SK-N-SH (cell line): ENCODE measurements at regions not wholly inside any gene's neighbourhood (a gene's known extent, or its start where the extent isn't known, plus 50 kb on each side); places are given as distances from the start of the nearest gene placed in this dataset.
A peak's percentile ranks its signal among the peaks of the same experiment; 100 is the strongest.
"Not testable (repeated sequence)": the region's sequence is repeated elsewhere in the genome, so short reads cannot be mapped to it uniquely, and the experiment has no call there.

Source experiments
- CTCF ChIA-PET: fragments of 300-600, 350-600 bp; formaldehyde crosslinking; extraction: SDS; loops from one replicate; lab custom pipeline; 2021; lab: Yijun Ruan, JAX
- POLR2A ChIA-PET: fragments of 350-600 bp; sonication (Branson Sonifier 250); formaldehyde crosslinking; extraction: SDS; loops from one replicate; lab custom pipeline; 2020; ENCODE audit warnings: antibody characterized with exemption, inconsistent platforms; lab: Yijun Ruan, JAX
- DNase-seq: peaks from one replicate; pipeline ENCODE4 v3.0.0; 2012
- H2AFZ ChIP-seq: fragments of 200-600 bp; sonication (generic); 2 replicates; pipeline ENCODE4 v1.8.1; 2016; ENCODE audit warnings: antibody characterized with exemption, mild to moderate bottlenecking, low read depth
- H3F3A ChIP-seq: fragments of 200-600 bp; sonication (generic); replicated peaks from 2 replicates; pipeline ENCODE3; 2016; ENCODE audit warnings: antibody characterized with exemption, mild to moderate bottlenecking; ENCODE audit not compliant: insufficient read depth
- H3K27ac ChIP-seq, 2 experiments: fragments of 200-500 bp in 1 of 2; fragments of 200-600 bp in 1 of 2; sonication (Bioruptor generic) in 1 of 2; sonication (generic), shearing (Covaris generic) in 1 of 2; 2 replicates each; pipeline versions ENCODE4 v1.5.1 to v1.6.1; 2014 to 2016; ENCODE audit warnings: low read depth in 2 of 2, inconsistent platforms in 1 of 2, low read length in 1 of 2, mild to moderate bottlenecking in 1 of 2, mixed read lengths in 1 of 2
- H3K27me3 ChIP-seq: fragments of 200-600 bp; sonication (generic), shearing (Covaris generic); 2 replicates; pipeline ENCODE4 v1.6.1; 2016; ENCODE audit warnings: mixed run types; ENCODE audit not compliant: insufficient read depth
- H3K36me3 ChIP-seq, 2 experiments: fragments of 200-500 bp in 1 of 2; fragments of 200-600 bp in 1 of 2; sonication (Bioruptor generic) in 1 of 2; sonication (generic) in 1 of 2; replicated peaks in 1 of 2; 2 replicates each; pipeline versions ENCODE3 to v1.5.1; 2014 to 2016; ENCODE audit warnings: low read length in 1 of 2, mild to moderate bottlenecking in 1 of 2; ENCODE audit not compliant: insufficient read depth in 2 of 2, control insufficient read depth in 1 of 2
- H3K4me1 ChIP-seq, 2 experiments: fragments of 200-500 bp in 1 of 2; fragments of 200-600 bp in 1 of 2; sonication (Bioruptor generic) in 1 of 2; sonication (generic), shearing (Covaris generic) in 1 of 2; 2 replicates each; pipeline versions ENCODE4 v1.5.1 to v1.6.1; 2014 to 2016; ENCODE audit warnings: low read depth in 1 of 2, low read length in 1 of 2, mixed run types in 1 of 2; ENCODE audit not compliant: insufficient read depth in 2 of 2, control insufficient read depth in 1 of 2
- H3K4me2 ChIP-seq: fragments of 200-600 bp; sonication (generic), shearing (Covaris generic); 2 replicates; pipeline ENCODE4 v1.6.1; 2017; ENCODE audit warnings: mixed run types
- H3K4me3 ChIP-seq, 2 experiments: fragments of 200-500 bp in 1 of 2; fragments of 200-600 bp in 1 of 2; sonication (Bioruptor generic) in 1 of 2; sonication (generic), shearing (Covaris generic) in 1 of 2; 2 replicates each; pipeline versions ENCODE4 v1.5.1 to v1.8.1; 2014 to 2016; ENCODE audit warnings: low read depth in 2 of 2, inconsistent platforms in 1 of 2, low read length in 1 of 2, mild to moderate bottlenecking in 1 of 2, mixed read lengths in 1 of 2, moderate library complexity in 1 of 2
- H3K79me2 ChIP-seq: fragments of 200-600 bp; sonication (generic); 2 replicates; pipeline ENCODE4 v1.8.1; 2017; ENCODE audit warnings: mild to moderate bottlenecking; ENCODE audit not compliant: insufficient read depth
- H3K9ac ChIP-seq: fragments of 200-600 bp; sonication (generic); 2 replicates; pipeline ENCODE4 v1.6.1; 2017; ENCODE audit warnings: mixed run types
- H3K9me2 ChIP-seq: fragments of 200-600 bp; sonication (generic); 2 replicates; pipeline ENCODE4 v1.6.1; 2017; ENCODE audit warnings: mixed run types
- H3K9me3 ChIP-seq: fragments of 200-600 bp; sonication (generic); 2 replicates; pipeline ENCODE4 v1.6.1; 2017; ENCODE audit warnings: mixed run types, mild to moderate bottlenecking, moderate library complexity
- H4K20me1 ChIP-seq: fragments of 200-600 bp; sonication (generic); 2 replicates; pipeline ENCODE4 v1.6.1; 2017; ENCODE audit warnings: mild to moderate bottlenecking, mixed run types; ENCODE audit not compliant: insufficient read depth
- EP300 ChIP-seq, 2 experiments: IDR thresholded peaks; 2 replicates each; pipeline versions ENCODE4 v1.4.0 to v1.6.1; 2012; ENCODE audit warnings: borderline replicate concordance in 1 of 2, low read depth in 1 of 2, low read length in 1 of 2
- FOXM1 ChIP-seq: IDR thresholded peaks from 2 replicates; pipeline ENCODE4 v1.4.0; 2012; ENCODE audit warnings: low read depth, mild to moderate bottlenecking
- IRF3 ChIP-seq: fragments of 150-350 bp; IDR thresholded peaks from 2 replicates; pipeline ENCODE4 v1.6.1; 2016; ENCODE audit warnings: mild to moderate bottlenecking, low read depth, low read length
- MAX ChIP-seq: IDR thresholded peaks from 2 replicates; pipeline ENCODE4 v1.4.0; 2012; ENCODE audit warnings: low read depth
- NFIC ChIP-seq: IDR thresholded peaks from 2 replicates; pipeline ENCODE4 v1.4.0; 2012; ENCODE audit warnings: borderline replicate concordance
- PBX3 ChIP-seq: IDR thresholded peaks from 2 replicates; pipeline ENCODE4; 2012
- POLR2AphosphoS5 ChIP-seq: IDR thresholded peaks from 2 replicates; pipeline ENCODE4 v1.6.1; 2012; ENCODE audit warnings: low read depth, low read length
- SIN3A ChIP-seq: IDR thresholded peaks from 2 replicates; pipeline ENCODE4 v1.6.1; 2012; ENCODE audit warnings: low read depth, mild to moderate bottlenecking, low read length, moderate library complexity, borderline replicate concordance
- TAF1 ChIP-seq: IDR thresholded peaks from 2 replicates; pipeline ENCODE4 v1.6.1; 2012; ENCODE audit warnings: low read depth, mild to moderate bottlenecking, low read length, moderate library complexity, borderline replicate concordance
- USF1 ChIP-seq: IDR thresholded peaks from 2 replicates; pipeline ENCODE4 v1.4.0; 2012; ENCODE audit warnings: low read depth, borderline replicate concordance
- USF2 ChIP-seq: fragments of 150-350 bp; IDR thresholded peaks from 2 replicates; pipeline ENCODE4 v1.6.1; 2017; ENCODE audit warnings: antibody characterized with exemption, low read length, low read depth, borderline replicate concordance
- YY1 ChIP-seq: IDR thresholded peaks from 2 replicates; pipeline ENCODE4 v1.4.0; 2012; ENCODE audit warnings: low read depth, mild to moderate bottlenecking
- WGBS: methylation state at CpG from one replicate; pipeline ENCODE4 v1.1.6; 2017; ENCODE audit warnings: low lambda C conversion rate; 5-methylcytosine and 5-hydroxymethylcytosine counted together

GRCh38 chr7:54453168-54453567 is 89.0 kb upstream of the VSTM2A start:
- H3K4me1 ChIP-seq, H3K4me2 ChIP-seq, CTCF ChIA-PET, H4K20me1 ChIP-seq, H2AFZ ChIP-seq, H3K9me2 ChIP-seq, H3K27ac ChIP-seq, H3K79me2 ChIP-seq, H3K4me3 ChIP-seq, POLR2A ChIA-PET, H3F3A ChIP-seq, H3K9me3 ChIP-seq, H3K9ac ChIP-seq, H3K27me3 ChIP-seq, DNase-seq, H3K36me3 ChIP-seq: not testable (repeated sequence)
- WGBS = 0% methylated on average over 1 of the region's 1 CpG
- peak in 1 of 2 experiments; percentile 33; a peak in 1 of 4 replicates for TF ChIP-seq EP300 (IDR thresholded peaks at IDR 0.05; ENCODE audit: borderline replicate concordance in 1 of 2, low read depth in 1 of 2, low read length in 1 of 2)

GRCh38 chr7:54454700-54455099 is 87.5 kb upstream of the VSTM2A start:
- not testable (repeated sequence) for H4K20me1 ChIP-seq, H3K9me2 ChIP-seq
- WGBS = 15% methylated on average over 6 of the region's 6 CpGs

GRCh38 chr7:54465095-54465494 is 77.1 kb upstream of the VSTM2A start:
- Histone ChIP-seq H3K4me2 (no peak overlapping the region), H3F3A (no peaks in the 10 kb centered on the region), H3K27me3 (no peaks in the 10 kb centered on the region), H2AFZ (no peak overlapping the region), H3K4me3 (no peak overlapping the region), H3K4me1 (no peaks in the 10 kb centered on the region), H3K9ac (no peak overlapping the region), H3K36me3 (no peaks in the 10 kb centered on the region), H3K9me2 (no peaks in the 10 kb centered on the region), H3K27ac (no peak overlapping the region), H3K9me3 (no peaks in the 10 kb centered on the region), H4K20me1 (no peaks in the 10 kb centered on the region), H3K79me2 (no peaks in the 10 kb centered on the region)
- ChIA-PET CTCF (no interaction called here), POLR2A (no interaction called here)
- DNase-seq = no peak
- TF ChIP-seq PBX3 (no peak), POLR2AphosphoS5 (no peak)

More at GRCh38 chr7:54454700-54455099, 87.5 kb upstream of the VSTM2A start:
- H3K9ac ChIP-seq, H3F3A ChIP-seq, H2AFZ ChIP-seq, H3K27me3 ChIP-seq, H3K27ac ChIP-seq, DNase-seq, H3K79me2 ChIP-seq, H3K9me3 ChIP-seq, POLR2A ChIA-PET, H3K4me1 ChIP-seq, H3K36me3 ChIP-seq, H3K4me3 ChIP-seq, H3K4me2 ChIP-seq: not testable (repeated sequence)
- CTCF ChIA-PET = interaction anchor here (0.6 kb wide), 1 partner anchor 27 kb away, joined by 3 read pairs; no protein-coding TSS in a partner anchor

- no peak for DNase-seq
- Histone ChIP-seq H3F3A (no peaks in the 10 kb centered on the region), H3K4me2 (no peak overlapping the region), H3K9ac (no peak overlapping the region), H3K79me2 (no peaks in the 10 kb centered on the region), H3K4me1 (no peaks in the 10 kb centered on the region), H3K4me3 (no peak overlapping the region), H3K36me3 (no peaks in the 10 kb centered on the region), H3K27me3 (no peaks in the 10 kb centered on the region), H3K9me2 (no peaks in the 10 kb centered on the region), H4K20me1 (no peaks in the 10 kb centered on the region), H2AFZ (no peak overlapping the region), H3K9me3 (0 out of 2 replicates have a peak, but pooled peaks cover 12% of the 10 kb centered on the region), H3K27ac (no peak overlapping the region)
- 57% methylated on average over 7 of the region's 10 CpGs for WGBS
- ChIA-PET POLR2A (interaction anchor here (0.5 kb wide), 1 partner anchor 86 kb away, joined by 3 read pairs; no protein-coding TSS in a partner anchor), CTCF (interaction anchor here (0.6 to 1.2 kb wide), 2 partner anchors 9 to 10 kb away, joined by 3 read pairs; no protein-coding TSS in a partner anchor)
- TF ChIP-seq USF2 (no peak), FOXM1 (no peak), TAF1 (no peak), IRF3 (no peak), NFIC (no peak), YY1 (no peak), EP300 (IDR thresholded peaks at IDR 0.05; ENCODE audit: borderline replicate concordance in 1 of 2, low read depth in 1 of 2, low read length in 1 of 2) (no peak), SIN3A (no peak), POLR2AphosphoS5 (no peak), MAX (no peak), USF1 (no peak)
Observed at GRCh38 chr7:54469740-54470139, 72.4 kb upstream of the VSTM2A start.
